ENCODE measurements at regions not wholly inside any gene's neighbourhood (a gene's known extent, or its start where the extent isn't known, plus 50 kb on each side); places are given as distances from the start of the nearest gene placed in this dataset.

DNA sequence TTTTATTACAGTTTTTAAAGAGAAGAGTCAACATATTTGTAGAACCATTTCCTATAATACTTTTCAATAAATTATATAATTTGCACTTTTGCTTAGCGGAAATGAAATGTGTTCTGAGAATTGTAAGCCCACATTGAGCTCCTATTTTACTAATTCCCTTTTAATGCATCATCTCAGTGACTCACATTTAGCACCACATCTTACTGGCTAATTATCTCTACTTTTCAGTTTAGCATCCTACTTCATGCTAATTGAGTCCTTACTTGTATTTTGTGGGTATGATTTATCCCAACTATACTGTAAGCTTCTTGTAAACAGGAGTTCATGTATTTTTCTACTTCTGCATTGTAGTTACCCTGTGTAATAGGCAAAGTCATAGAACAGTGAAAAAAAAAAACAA lies 67.5 kb downstream of the TMX1 start:
- DNase-seq = no peak

DNA sequence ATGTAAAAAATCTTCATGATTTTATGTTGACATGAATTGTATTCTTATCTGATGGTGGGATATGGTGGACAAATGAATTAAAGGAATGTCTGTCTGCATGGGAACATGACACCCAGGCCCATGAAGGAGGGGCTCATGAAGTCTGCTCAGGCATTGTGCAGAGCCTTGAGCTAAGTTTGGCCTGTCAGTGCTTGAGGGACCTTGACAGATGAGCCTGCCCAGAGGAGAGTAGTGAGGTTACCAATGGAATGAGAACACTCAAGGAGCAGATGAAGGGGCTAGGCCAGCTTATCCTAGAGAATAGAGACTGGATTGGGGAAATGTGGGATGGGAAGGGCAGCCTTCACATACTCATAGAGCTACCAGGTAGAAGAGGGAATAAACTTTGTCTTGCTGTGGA lies 68.8 kb downstream of the TMX1 start:
- DNase-seq = no peak

DNA sequence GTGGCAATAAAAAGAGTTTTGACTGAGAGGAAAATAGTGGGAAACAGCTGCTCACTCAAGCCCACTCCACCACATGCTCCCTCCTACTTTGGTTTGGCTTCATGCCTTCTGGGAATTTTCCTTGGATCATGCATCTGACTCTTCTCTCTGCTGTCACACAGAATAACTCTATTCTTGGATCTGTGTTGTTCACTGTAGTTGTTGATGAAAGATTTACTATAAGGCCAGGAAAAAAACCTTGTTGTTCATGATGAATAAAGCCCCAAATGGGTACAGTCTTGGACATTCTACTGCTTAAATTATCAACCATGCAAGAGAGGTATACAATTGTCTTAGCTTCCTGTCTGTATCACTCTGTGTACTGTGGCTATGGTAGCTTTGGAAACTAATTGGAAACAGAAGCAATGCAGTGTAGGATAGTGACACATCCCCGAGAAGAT lies 70.5 kb downstream of the TMX1 start:
- peak; percentile 77 for DNase-seq

DNA sequence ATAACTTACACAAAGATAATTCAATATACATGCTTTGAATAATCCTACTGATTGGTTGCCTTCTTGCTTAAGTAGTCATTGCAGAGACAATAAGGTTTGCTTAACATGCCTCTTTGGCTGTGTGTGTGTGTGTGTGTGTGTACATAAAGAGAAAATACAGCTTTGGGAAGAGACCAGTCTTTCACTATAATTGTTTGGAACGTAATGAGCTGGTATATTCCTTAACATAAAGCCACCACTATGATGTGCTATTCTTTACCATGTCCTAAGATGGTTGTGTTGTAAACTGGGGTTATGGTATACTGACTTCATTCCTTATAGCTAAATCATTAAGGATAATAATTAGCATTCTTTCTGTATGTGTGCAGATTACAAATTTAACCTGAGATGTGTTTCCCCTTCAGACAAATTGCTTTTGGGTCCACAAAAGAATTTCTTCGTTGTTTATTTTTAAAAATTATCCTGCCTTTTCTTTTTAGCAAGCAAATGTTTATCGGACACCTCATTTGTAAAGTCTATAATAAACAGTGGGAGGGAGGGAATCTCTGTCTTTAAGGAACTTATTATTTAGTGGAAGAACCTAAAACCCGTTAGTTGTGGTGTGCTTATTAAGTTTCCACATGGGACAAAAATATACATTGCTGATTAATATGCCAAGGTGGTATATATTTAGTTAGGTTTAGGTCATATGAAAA lies 74.4 kb downstream of the TMX1 start:
- DNase-seq = no peak

DNA sequence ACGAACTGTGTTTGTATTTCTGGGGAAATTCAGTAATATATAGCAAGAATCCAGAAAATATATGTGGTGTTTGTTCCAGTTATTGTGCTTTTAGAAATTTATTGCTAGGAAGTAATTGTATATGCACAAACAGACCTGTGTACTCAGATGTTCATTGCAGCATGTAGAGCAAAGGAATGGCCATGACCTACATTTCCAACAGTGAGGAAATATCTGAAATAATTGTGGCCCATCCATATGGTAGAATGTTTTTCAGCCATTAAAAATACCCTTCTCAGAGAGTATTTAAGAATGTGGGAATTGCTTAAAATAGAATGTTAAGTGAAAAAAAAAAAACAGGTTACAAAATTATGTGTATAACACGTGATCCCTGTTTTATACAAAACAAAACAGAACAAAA lies 77.3 kb downstream of the TMX1 start:
- DNase-seq = no peak

DNA sequence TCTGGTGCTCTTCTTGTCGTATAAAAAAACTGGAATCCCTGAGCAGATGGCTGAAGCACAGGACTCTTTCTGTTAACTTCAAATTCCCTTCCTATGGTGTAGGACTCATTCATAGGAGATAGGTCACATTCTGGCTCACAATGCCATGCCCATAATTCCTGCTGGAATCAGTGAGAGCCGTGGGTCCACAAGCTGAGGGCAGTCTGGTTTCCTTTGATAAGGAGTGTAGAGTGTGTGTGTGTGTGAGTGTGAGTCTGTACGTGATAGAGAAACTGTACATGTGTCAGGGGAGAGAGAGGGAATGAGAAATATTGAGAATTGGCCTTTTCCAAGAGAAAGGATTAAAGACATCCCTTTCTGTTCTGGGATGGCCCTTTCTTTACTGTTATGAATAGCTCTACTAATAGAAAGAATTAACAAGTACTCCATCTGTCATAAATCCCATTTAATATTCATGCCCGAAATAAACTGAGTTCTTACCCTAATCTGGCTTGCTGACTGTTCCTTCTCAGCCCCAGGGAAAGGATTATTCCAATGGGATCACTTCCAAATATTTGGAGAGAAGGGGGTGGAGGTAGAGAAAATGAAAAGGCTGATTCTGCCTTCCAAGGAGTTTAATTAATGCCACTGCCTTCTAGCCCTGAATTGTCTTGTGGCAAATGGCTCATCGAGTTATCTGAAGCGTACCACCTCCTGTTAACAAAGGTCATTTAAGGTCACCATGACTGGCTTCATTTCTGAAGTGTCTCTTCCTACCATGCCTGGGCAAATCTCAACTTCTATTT lies 79.0 kb downstream of the TMX1 start:
- no peak for DNase-seq

DNA sequence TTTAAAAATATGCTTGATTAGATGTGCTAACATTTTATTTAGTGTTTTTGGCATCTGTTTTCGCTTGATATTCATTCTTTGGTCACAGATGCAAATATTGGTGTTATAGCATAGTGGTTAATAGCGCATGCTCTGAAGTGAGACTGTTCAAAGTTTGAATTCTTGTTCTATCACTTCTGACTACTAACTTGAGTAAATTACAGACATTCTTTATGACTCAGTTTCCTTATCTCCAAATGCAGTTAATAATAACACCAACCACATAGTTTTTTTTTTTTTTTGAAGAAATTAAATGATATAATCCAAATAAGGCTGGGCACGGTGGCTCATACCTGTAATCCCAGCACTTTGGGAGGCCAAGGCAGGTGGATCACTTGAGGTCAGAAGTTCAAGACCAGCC lies 81.0 kb downstream of the TMX1 start:
- no peak for DNase-seq

DNA sequence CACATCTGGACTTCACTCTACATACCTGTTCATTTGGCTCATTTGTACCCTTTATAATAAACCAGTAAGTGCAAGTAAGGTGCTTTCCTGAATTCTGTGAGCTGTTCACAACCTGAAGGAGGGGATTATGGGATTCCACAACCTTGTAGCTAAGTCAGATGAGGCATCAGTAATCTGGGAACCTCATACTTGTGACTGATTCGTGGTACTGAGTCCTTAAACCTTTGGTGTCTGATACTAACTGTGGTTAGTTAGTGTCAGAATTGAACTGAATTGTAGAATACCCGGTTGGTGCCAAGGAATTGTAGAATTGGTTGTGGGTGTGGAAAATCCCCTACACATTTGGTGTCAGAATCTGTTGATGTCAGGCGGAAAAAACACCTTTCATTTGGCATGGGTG lies 83.4 kb downstream of the TMX1 start:
- no peak for DNase-seq

DNA sequence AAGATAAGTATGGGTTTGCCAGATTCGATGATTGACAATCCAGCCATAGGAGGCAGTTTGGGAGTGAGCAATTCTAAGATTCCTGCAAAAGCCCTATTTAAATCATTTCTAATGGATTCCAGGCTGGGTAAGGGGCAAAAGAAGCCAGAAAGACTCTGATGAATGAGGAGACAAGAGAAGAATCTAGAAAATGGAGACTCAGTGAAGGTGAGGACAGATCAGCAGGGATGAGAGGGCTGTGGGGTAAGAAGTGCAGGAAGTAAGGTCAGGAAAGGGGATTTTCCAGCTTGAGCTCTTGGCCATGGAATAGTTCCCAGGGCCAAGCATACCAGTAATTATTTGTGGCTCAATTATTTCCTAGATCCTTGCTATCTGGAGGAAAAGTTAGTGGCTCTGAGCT lies 87.3 kb downstream of the TMX1 start:
- no peak for DNase-seq

DNA sequence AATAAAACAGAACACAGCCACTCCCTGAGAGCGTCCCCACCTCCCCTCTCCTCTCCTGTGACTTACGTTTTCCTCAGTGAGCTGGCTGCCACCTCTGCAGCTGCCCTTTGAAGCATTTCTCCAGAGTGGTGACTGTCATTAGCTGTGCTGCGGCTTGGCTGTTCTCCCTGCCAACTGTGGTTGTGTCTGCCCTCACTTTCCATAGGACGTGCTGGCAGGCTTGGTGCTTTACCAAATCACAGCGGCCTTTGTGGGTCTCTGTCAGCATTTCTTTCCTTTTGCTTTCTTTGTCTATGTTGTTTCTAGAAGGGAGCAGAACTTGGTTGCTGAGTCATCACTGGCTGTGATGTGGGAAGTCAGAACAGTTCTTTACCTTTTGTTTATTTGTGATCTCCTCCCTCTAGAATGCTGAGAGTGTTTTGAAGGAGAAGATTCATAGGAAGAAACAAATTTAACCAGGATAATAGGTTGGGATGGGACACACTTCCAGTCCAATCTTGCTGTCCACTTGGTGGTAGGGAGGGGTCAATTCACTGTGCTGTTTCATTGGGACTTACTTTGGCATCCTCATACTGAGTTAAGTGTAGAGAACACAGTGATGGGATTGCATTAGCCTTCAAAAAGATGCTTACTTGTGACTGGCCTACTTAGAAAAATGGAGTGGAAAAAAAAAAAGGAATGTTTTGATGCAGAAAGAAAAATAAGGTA lies 88.2 kb downstream of the TMX1 start:
- peak; percentile 69 for DNase-seq

DNA sequence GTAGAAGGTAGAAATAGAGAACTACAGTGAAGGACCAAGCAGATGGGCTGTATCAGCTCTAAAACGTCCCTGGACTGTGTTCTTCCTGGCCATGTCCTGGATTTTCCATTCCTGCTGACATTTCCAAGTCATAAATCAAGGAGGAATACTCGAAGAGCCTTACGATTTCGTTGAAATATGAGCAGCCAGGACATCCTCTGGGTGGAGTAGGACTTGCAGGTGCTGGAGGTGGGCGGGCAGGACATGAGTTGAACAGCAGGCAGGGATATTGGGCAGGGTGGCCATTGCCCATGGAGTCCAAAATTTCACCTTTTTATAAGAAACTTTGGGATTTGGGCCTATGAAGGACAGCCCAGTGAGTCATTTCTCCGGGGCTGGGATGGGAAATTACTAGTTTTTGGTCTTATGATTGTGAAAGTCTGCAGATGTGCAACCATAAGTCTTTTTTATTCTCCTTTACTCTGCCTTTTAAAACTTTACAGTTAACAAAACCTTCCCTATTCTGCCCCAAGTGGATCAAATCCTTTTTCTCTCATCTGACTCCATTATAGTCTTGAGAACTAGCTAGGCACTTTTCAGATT lies 88.8 kb downstream of the TMX1 start:
- DNase-seq = peak; percentile 41

DNA sequence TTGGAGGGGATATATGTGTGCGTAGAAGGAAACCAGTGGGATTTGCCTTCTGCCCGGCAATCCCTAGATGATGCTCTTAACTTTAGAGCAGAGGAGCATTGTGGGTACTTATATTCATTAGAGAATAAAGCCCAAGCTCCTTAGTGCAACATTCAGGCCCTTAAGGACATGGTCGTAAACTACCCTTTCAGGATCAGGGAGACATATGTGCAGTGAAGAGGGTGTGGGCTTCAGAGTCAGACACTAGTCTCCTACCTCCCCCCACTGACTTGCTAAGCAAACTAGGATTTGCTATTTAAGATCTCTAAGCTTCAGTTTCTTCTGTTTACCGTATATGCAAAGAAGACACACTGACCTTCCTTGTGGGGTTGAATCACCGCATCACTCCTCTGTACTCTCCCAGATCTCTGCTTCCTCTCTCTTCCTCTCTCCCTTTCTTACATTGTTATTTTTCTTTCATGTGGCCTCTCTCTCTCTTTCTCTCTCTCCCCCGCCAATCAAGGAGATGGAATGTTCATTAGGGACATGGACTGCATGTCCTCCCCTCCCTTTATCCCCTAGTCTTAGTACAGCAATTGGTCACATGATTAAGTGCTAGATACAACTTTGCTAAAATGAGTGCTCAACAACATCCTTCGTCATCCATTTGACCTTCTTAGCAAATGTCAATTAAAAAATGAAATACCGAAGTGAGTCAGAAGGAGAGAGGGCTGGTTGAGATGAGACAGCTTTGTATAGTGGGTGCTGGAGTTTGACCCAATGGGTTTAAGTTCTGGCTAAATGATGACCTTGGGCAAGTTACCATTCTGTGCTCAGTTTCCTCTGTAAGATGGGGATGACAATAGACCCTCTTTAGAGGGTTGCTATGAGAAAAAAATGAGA lies 91.7 kb downstream of the TMX1 start:
- no peak for DNase-seq

DNA sequence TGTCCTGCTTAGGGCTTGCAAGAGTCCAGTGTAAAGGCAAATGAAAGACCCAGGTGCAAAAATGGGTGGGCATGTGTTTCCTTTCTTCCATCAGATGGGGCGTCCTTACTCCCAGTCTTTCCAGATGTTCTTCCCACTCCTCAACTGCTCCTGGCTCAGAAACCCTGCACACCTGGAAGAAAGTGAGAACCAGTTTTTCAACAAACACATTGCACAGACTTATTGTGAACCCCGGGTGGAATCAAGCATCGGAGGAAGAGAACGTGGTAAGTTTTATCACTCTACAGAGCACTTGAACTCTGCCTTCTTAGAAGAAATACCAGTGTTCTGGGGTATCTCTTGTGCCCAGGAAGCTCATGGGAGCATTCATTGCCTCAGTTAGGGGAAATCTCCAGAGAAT lies 93.3 kb downstream of the TMX1 start:
- no peak for DNase-seq

DNA sequence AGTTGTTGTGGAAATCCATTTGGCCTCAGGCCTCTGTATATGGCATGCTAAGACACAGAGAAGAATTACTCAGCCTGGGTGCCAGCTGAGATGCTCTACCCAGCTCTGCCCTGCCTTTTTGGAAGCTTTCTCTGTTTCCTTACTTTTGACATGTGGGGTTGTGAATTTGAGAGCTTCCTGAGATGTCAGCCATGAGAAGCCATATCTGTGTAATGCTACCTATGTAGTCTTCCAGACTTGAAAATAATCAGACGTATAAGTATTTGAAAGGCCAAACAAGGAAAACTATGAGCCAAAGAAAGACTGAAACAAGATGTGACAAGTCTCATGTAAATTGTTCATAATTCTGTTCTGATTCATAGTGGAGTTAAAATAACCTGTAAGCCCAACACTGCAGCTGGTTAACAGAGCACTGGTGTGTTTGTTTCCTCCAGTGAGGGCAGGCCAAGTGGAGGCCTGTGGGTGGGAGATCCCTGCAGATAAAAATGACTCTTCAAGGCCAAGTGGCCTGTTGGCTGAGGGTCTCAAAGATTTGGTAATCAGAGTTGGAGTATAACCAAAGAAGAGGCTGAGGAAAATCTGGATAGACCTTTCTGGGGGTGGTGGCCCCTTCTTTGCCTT lies 94.0 kb downstream of the TMX1 start:
- DNase-seq = peak; percentile 28

DNA sequence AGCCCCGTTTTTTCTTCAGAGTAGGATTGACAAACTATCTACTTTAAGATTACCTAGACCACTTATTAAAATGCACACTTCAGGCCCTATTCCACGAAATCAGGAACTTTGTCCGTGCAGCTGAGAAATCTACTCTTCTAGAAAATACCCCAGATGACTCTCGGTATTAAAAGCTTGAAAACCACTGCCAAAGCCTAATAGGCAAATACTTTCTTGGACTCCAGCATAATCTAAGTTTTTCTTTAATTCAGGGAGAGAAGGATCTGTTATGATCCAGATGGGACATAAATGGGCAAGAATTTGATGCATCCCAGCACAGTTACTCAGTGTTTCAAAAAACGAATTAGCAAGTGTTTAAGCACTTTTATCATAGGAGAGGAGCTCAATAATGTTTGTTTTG lies 94.5 kb downstream of the TMX1 start:
- DNase-seq = no peak

DNA sequence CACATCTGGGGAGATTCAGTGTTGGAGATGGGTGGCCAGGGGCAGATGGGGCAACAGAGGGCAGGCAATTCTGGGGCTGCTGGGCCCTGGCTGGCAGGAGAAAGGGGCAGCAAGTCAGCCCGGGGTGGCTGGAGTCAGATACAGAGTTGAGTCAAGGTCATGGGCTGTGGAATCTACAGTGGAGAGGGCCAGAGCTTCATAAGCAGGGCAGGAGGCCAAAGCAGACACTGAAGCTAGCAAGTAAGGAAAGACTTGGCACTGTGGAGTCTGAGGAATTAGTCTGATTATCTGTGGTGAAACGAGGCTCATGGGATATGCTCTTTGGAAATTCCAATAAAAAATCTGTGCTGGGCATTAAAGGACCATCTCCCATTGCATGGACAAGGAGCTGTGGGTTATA lies 95.5 kb downstream of the TMX1 start:
- DNase-seq = peak; percentile 56

DNA sequence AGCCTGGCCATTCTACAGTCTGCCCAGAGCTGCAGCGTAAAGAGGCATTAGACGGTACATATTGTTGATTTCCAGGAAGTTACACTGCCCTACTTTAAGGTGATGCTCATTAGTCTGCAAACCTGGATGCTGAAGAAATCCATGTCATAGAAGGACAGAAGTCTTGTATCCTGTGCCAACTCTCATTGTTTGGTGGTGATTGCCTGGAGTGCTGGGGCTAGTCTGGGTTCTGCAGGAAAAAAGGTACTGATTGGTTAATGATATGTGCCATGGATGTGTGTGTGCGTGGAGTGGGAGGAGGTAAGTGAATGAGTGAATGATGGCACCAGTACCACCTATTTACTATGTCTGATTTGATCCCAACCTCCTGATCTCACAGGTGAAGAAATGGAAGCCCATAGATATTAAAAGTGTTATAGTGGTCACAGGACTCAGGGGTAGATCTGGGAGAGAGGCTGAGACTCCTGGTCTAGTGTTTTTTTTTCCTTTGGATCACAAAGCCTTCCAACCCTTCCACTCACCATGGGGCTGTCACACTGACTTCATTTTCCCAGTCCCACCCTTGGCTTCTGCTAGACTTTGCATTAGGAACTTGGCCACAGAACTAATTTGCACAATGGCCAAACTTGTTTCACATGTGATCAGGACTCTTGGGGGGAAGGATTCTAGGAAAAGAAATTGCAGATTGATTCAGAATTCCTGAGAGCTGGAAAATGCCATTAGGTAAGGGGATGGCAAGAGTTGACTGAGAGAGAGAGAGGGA lies 96.1 kb downstream of the TMX1 start:
- DNase-seq = peak; percentile 56

DNA sequence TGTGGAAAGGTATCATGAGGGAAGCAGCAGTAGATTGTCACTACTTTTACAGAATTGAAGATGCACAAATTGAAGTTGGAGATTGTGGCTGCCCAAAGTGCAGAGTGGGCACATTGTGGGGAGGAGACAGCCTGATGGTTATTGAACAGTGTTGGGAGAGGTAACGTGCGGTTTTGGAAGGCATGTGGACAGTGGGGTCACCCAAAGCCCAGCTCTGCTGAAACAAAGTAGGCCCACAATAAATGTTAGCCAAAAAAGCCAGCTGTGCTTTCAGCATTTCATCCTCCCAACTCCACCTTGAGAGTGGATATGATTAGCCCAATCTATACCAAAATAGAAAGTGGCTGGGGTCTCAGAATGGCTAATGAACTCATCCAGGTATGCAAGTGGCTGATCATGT lies 96.7 kb downstream of the TMX1 start:
- no peak for DNase-seq

DNA sequence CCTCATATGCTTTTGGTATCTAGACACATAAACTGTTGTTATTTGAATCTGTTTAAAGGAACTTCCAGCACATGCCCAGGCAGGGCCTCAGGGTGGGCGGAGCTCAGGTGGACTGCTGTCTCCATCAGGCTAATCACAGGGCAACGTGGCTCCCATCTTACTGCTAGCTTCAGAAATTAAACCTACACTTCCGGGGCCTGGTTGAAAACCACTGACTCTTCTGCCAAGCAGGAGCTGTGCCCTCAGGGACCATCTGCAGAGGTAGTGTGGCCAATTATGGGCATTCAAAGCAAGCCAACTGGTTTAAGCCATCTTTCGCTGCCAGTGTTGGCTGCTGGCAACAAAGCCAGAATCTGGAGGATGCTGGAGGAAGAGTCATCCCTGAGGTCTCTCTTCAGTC lies 97.5 kb downstream of the TMX1 start:
- no peak for DNase-seq

DNA sequence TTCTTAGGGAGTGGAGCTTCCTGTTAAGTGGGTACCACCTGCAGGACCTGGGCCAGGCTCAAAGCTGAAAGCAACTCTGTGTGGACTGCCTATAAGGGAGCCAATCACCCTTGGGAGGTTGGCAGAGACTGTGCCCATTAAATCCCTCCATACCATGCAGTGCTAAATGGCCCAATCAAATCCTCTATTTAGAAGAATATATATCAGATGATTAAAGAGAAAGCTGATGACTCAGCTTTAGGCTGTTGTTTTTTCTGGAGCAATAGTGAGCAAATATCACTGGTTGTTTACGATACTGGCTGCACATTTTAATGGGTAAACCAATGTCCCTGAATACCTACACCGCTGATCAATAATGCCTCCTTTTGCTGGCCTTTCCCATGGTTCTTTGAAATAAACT lies 101.3 kb downstream of the TMX1 start:
- DNase-seq = no peak

DNA sequence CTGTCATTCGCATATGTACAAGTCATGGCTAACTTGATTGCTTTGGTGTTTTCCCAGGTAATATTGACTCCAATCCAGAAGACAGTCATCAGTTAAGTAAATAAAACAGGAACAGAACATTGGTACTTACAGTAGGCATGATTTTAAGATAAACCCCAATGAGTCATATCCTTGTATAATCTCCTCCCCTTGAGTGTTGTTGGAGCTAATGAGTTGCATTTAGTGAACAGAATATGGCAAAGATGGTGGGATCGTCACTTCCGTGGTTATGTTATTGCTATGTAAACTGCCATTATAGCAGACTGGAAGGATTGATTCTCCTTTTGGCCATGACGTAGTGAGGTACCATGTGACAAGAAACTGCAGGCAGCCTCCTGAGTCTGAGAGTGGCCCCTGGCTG lies 102.2 kb downstream of the TMX1 start:
- DNase-seq = no peak
